ENCODE measurements at regions not wholly inside any gene's neighbourhood (a gene's known extent, or its start where the extent isn't known, plus 50 kb on each side); places are given as distances from the start of the nearest gene placed in this dataset.

DNA sequence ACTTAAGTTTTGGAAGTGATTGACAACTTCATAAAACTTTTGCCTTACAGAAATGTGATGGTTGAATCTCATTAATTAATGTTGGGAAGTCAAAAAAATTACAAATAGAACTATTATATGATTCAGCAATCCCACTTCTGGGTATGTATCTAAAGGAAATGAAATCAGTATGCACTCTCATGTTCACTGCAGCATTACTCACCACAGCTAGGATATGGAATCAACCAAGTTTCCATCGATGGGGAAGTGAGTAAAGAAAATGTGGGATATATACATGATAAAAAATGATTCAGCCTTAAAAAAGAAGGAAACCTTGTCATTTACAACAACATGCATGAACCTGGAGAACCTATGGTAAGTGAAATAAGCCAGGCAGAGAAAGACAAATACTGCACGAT lies 112.4 kb upstream of the WDR75 start:
- TF ChIP-seq, protein P1, sequence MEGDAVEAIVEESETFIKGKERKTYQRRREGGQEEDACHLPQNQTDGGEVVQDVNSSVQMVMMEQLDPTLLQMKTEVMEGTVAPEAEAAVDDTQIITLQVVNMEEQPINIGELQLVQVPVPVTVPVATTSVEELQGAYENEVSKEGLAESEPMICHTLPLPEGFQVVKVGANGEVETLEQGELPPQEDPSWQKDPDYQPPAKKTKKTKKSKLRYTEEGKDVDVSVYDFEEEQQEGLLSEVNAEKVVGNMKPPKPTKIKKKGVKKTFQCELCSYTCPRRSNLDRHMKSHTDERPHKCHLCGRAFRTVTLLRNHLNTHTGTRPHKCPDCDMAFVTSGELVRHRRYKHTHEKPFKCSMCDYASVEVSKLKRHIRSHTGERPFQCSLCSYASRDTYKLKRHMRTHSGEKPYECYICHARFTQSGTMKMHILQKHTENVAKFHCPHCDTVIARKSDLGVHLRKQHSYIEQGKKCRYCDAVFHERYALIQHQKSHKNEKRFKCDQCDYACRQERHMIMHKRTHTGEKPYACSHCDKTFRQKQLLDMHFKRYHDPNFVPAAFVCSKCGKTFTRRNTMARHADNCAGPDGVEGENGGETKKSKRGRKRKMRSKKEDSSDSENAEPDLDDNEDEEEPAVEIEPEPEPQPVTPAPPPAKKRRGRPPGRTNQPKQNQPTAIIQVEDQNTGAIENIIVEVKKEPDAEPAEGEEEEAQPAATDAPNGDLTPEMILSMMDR (IDR thresholded peaks at IDR 0.05): no peak
- no peak for TF ChIP-seq POLR2A (IDR thresholded peaks at IDR 0.05)

All from transverse colon (tissue), 3 donors.